ENCODE measurements at regions not wholly inside any gene's neighbourhood (a gene's known extent, or its start where the extent isn't known, plus 50 kb on each side); places are given as distances from the start of the nearest gene placed in this dataset.

GRCh38 chr5:130705368-130705767, 459.7 kb downstream of the HINT1 start:
- Histone ChIP-seq H3K27me3 (ENCODE audit: control insufficient read depth in 1 of 2, insufficient read depth in 2 of 2, low read length in 2 of 2) (no peaks in the 10 kb centered on the region), H3K9me3 (ENCODE audit: control insufficient read depth in 1 of 2, insufficient read depth in 1 of 2, low read length in 2 of 2) (peaks cover 0 to 4% of the 10 kb centered on the region in 2 experiments), H3K36me3 (ENCODE audit: insufficient read depth, low read length) (no peaks in the 10 kb centered on the region), H3K27ac (ENCODE audit: low read depth in 1 of 2, low read length in 2 of 2) (no peak overlapping the region), H3K4me3 (ENCODE audit: low read length) (no peak overlapping the region), H3K4me1 (ENCODE audit: insufficient read depth, low read length) (no peaks in the 10 kb centered on the region)
- intact Hi-C loops (cut with DNase I, micrococcal nuclease) = no loop called here
- Mint-ChIP-seq H3K4me1 (ENCODE audit: low read depth) (no peaks in the 10 kb centered on the region), H3K27ac (no peak overlapping the region), H3K27me3 (peaks cover 20% of the 10 kb centered on the region), H3K4me3 (no peak overlapping the region), H3K9me3 (no peaks in the 10 kb centered on the region), H3K36me3 (ENCODE audit: low read depth) (no peaks in the 10 kb centered on the region)
- ATAC-seq (ENCODE audit: poor library complexity) (no peak), DNase-seq (no peak)
- ChIA-PET CTCF (no interaction called here), POLR2A (no interaction called here)
- no peak for TF ChIP-seq CTCF (IDR thresholded peaks at IDR 0.05)

GRCh38 chr5:130693509-130693908, 471.5 kb downstream of the HINT1 start:
- ChIA-PET CTCF (no interaction called here), POLR2A (no interaction called here)
- H3K9me3 Mint-ChIP-seq = no peaks in the 10 kb centered on the region
- ATAC-seq (ENCODE audit: poor library complexity) = no peak
- H3K4me1 Mint-ChIP-seq (ENCODE audit: low read depth) = no peaks in the 10 kb centered on the region
- H3K36me3 Mint-ChIP-seq (ENCODE audit: low read depth) = no peaks in the 10 kb centered on the region
- Histone ChIP-seq H3K36me3 (ENCODE audit: insufficient read depth, low read length) (no peaks in the 10 kb centered on the region), H3K27ac (ENCODE audit: low read depth in 1 of 2, low read length in 2 of 2) (no peak overlapping the region), H3K4me1 (ENCODE audit: insufficient read depth, low read length) (no peaks in the 10 kb centered on the region), H3K4me3 (ENCODE audit: low read length) (no peak overlapping the region), H3K27me3 (ENCODE audit: control insufficient read depth in 1 of 2, insufficient read depth in 2 of 2, low read length in 2 of 2) (peaks cover 8 to 9% of the 10 kb centered on the region in 2 experiments), H3K9me3 (ENCODE audit: control insufficient read depth in 1 of 2, insufficient read depth in 1 of 2, low read length in 2 of 2) (no peaks in the 10 kb centered on the region)
- peaks cover 33% of the 10 kb centered on the region for H3K27me3 Mint-ChIP-seq
- no peak for TF ChIP-seq CTCF (IDR thresholded peaks at IDR 0.05)
- intact Hi-C loops (cut with DNase I, micrococcal nuclease) = no loop called here
- H3K27ac Mint-ChIP-seq = no peak overlapping the region
- H3K4me3 Mint-ChIP-seq = no peak overlapping the region
- DNase-seq = no peak

GRCh38 chr5:130692770-130693169, 472.3 kb downstream of the HINT1 start:
- TF ChIP-seq CTCF (IDR thresholded peaks at IDR 0.05) = no peak
- H3K36me3 ChIP-seq (ENCODE audit: insufficient read depth, low read length) = no peaks in the 10 kb centered on the region
- intact Hi-C loops (cut with DNase I, micrococcal nuclease) = no loop called here

More at GRCh38 chr5:130692770-130693169, 472.3 kb downstream of the HINT1 start:
- Mint-ChIP-seq H3K4me3 (no peak overlapping the region), H3K27me3 (peaks cover 35% of the 10 kb centered on the region), H3K9me3 (no peaks in the 10 kb centered on the region), H3K27ac (no peak overlapping the region), H3K4me1 (ENCODE audit: low read depth) (no peaks in the 10 kb centered on the region), H3K36me3 (ENCODE audit: low read depth) (no peaks in the 10 kb centered on the region)
- Histone ChIP-seq H3K4me1 (ENCODE audit: insufficient read depth, low read length) (no peaks in the 10 kb centered on the region), H3K27ac (ENCODE audit: low read depth in 1 of 2, low read length in 2 of 2) (no peak overlapping the region), H3K4me3 (ENCODE audit: low read length) (no peak overlapping the region), H3K27me3 (ENCODE audit: control insufficient read depth in 1 of 2, insufficient read depth in 2 of 2, low read length in 2 of 2) (peaks cover 7 to 8% of the 10 kb centered on the region in 2 experiments), H3K9me3 (ENCODE audit: control insufficient read depth in 1 of 2, insufficient read depth in 1 of 2, low read length in 2 of 2) (no peaks in the 10 kb centered on the region)
- ATAC-seq (ENCODE audit: poor library complexity) (no peak), DNase-seq (no peak)
- CTCF ChIA-PET = no interaction called here
- POLR2A ChIA-PET = no interaction called here
